Activated gamma-delta T cell (primary cell): ENCODE measurements at regions not wholly inside any gene's neighbourhood (a gene's known extent, or its start where the extent isn't known, plus 50 kb on each side); places are given as distances from the start of the nearest gene placed in this dataset.

Experiments
- DNase-seq: peaks from one replicate; lab custom pipeline; 2025; lab: John Stamatoyannopoulos, UW

DNA sequence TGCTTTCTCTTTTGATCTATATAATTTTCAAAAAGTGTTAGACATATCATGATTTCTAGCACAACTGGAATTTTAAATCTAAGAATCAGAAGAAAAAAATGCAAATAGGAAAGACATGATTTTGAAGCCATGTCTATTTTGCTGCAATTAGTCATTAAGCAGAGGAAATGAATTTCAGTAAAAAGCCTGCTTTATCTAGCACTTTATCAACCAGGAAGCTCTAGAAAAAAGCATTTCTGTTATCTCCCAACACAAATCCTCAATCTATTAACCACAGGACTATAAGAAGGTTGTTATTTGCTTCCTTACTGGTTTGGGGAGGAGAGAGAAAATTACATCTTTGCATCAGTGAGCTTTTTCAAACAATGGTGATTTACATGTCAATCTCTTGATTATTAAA lies 716.7 kb downstream of the DIAPH3 start:
- no peak for DNase-seq

GRCh38 chr13:59447846-59448620 lies 715.7 kb downstream of the DIAPH3 start:
- DNase-seq, result no peak

DNA sequence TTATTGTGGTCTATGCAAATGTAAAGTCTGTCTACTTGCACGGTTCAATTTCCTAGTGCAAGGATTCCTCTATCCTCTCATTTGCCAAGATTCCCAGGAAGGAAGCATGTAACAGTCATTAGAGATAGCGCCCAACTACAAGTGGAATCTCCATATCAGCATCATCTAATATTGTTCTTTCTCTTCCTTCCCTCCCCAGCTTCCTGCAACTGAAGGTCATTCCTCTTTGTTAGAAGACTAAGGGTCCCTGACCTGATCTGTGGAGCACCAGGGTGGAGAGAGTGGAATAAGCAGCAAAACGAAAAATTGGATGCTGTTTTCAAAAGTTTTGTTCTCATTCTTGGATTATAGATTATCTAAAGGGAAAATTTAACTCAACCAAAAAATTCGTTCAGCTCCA lies 714.0 kb downstream of the DIAPH3 start:
- DNase-seq, result no peak

DNA sequence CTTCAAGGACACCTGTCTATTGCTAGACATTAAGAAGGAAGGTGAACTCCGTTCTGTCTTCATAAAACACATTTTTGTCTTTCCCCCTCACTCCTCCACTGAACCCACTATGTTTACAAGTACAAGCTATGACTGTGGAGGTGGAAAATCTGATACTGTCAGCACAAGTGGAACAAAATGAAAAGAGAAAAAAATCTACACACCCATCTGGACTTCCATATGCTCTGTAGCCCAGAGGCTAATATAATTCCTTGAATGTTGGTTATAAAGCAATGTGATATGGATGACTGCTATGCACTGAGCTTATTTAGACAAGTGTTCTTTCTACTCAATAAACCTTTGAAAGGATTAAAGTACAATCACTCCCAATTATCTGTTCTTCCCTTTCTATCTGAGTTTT lies 713.5 kb downstream of the DIAPH3 start:
- DNase-seq, result no peak

- no peak for DNase-seq
Measured at GRCh38 chr13:59451236-59451635, 712.5 kb downstream of the DIAPH3 start.

GRCh38 chr13:59452189-59452890 lies 711.4 kb downstream of the DIAPH3 start:
- DNase-seq, result no peak

- DNase-seq, result no peak
Measured at GRCh38 chr13:59458908-59459579, 704.7 kb downstream of the DIAPH3 start.

- no peak for DNase-seq
Measured at GRCh38 chr13:59459972-59460371, 703.8 kb downstream of the DIAPH3 start.

- no peak for DNase-seq
Measured at GRCh38 chr13:59461411-59461810, 702.3 kb downstream of the DIAPH3 start.

GRCh38 chr13:59463023-59463422 lies 700.7 kb downstream of the DIAPH3 start:
- no peak for DNase-seq

DNA sequence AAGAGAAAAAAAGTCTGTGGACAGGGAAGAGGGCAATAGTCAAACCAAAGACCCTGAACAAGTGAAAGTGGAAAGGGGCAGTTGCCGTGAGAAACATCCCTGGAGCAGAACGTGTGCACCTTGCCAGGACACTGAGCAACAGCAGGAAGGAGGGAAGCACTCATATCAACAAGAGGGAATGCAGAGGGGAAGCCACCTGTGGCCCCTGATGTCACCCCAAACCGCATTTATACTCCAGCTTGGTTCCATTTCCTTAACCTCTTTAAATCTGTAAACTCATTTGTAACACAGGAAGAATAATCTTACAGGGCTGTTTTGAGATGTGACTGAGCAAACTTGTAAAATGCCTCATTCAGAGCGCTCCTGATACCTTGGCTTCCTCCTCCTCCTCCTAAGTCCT lies 698.8 kb downstream of the DIAPH3 start:
- DNase-seq, result no peak

GRCh38 chr13:59468396-59468795 lies 695.3 kb downstream of the DIAPH3 start:
- DNase-seq, result no peak

DNA sequence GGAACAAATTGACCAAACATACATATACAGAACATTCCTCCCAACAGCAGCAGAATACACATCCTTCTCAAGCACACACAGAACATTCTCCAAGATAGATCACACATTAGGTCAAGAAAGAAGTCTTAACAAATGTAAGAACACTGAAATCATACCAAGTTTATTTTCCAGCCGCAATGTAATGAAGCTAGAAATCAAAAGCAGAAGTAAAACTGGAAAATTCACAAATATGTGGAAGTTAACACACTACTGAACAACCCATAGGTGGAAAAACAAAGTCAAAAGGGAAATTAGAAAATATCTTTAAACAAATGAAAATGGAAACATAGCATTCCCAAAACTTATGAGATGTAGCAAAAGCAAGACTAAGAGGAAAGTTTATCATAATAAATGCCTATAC lies 692.6 kb downstream of the DIAPH3 start:
- no peak for DNase-seq

DNA sequence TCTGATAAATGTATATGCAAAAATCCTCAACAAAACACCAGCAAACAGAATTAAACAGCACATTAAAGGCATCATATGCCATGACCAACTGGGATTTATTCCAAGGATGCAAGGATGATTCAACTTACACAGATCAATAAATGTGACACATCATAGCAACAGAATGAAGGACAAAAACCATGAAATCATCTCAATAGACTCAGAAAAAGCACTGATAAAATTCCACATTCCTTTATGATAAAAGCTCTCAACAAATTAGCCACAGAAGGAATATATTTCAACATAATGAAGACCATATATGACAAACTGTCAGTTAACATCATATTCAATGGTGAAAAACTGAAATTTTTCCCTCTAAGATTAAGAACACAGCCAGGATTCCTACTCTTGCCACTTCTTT lies 691.6 kb downstream of the DIAPH3 start:
- no peak for DNase-seq

DNA sequence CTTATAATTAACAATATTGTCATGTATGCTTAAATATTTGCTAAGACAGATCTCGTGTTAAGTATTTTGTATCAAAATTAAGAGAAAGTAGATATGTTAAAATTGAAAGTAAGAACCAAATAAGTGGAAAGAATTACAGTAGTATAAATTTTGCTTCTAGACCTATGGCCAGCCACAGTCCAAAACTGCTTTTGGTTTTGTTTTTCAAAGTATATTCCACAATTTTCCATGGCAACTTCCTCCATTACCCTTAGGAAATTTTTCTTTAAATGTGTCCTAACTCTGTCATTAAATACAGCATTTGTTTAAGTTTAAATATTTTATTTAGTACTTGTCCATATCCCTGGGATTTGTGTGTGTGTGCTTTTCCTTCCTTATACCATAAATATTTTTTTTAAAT lies 689.0 kb downstream of the DIAPH3 start:
- no peak for DNase-seq

DNA sequence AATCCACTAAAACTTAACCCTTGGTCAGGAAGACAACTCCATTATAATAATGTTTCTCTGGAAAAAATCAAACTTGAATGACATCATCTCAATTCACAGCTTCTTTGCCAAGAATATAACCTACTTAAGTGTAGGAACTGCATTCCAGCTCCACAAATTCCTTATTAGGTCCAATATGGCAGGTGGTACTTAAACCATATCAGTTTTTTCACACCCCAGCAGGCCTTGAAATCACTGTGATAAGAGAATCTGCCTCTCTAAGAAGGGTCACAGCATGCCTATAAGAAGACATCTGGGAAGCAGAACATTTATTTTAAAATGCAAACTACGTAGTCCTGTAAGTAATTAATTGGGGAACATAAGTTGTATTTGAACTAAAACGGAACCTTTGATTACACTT lies 687.8 kb downstream of the DIAPH3 start:
- no peak for DNase-seq

GRCh38 chr13:59476366-59476765 lies 687.4 kb downstream of the DIAPH3 start:
- DNase-seq, result no peak

DNA sequence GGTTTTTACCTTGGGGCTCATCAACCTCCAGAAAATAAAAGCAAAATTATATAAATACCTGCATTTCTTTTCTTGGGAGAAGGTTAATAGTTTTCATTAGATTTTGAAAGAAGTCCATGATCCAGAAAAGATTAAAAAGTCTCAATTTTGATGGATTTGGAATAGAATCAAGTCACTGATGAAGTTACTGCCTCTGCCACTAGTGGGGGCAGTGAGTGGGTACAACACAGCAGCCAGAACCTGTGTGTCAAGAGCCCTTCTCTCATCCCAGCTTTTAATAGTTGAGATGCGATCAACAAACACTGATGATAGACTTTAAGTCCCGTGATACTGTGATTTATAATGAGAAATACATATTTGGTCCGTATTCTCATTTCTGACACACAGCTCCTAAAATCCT lies 686.7 kb downstream of the DIAPH3 start:
- DNase-seq, result no peak

DNA sequence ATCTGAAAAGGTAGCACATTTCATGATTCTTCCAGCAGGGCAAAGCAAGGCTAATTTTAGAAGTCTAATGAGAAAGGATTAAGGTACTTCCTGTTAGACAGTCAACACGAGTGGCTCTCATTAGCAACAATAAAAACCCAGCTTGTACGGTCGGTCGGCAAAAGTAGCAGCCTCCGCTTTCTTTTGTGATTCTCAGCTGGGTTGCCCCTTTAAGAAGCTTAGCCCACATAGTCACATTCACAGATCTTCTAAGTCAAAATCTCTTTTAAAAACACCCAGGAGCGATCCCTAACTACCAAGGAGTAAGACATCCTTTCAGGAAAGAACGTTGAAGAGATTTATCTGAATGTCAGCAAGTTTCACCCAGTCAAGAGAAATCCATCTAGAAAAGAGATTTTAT lies 684.8 kb downstream of the DIAPH3 start:
- no peak for DNase-seq

DNA sequence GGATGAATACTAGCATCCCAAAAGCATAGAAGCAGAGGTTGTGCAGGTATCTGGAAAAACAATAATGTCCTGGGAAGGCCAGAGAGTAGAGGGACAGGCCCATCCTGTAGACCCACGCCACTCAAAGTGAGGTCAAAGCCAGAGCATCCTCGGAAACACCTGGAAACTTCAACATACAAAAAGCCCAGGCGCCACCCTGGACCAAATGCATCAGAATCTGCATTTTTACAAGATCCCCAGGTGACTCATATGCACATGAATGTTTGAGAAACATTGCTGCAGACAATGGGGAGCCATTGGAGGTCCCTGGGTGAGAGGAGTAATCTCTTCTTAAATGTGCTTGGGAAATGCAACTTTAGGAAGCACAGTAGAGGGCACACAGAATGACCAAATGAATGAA lies 684.1 kb downstream of the DIAPH3 start:
- no peak for DNase-seq

- DNase-seq, result no peak
Measured at GRCh38 chr13:59480396-59481259, 683.1 kb downstream of the DIAPH3 start.

GRCh38 chr13:59483501-59484145 lies 680.1 kb downstream of the DIAPH3 start:
- no peak for DNase-seq
